GM21360 (cell line): ENCODE measurements at regions not wholly inside any gene's neighbourhood (a gene's known extent, or its start where the extent isn't known, plus 50 kb on each side); places are given as distances from the start of the nearest gene placed in this dataset.

Source experiments
- ATAC-seq: cut with Tn5 transposase; IDR thresholded peaks from one replicate; pipeline ENCODE4 v1.9.1; 2021; ENCODE audit warnings: mild to moderate bottlenecking, moderate library complexity; ENCODE audit not compliant: unreplicated experiment

GRCh38 chr1:60753036-60753900, 329.1 kb upstream of the NFIA start:
- ATAC-seq: no peak

GRCh38 chr1:60751306-60751705, 331.1 kb upstream of the NFIA start:
- no peak for ATAC-seq

GRCh38 chr1:60747353-60747752, 335.0 kb upstream of the NFIA start:
- no peak for ATAC-seq

DNA sequence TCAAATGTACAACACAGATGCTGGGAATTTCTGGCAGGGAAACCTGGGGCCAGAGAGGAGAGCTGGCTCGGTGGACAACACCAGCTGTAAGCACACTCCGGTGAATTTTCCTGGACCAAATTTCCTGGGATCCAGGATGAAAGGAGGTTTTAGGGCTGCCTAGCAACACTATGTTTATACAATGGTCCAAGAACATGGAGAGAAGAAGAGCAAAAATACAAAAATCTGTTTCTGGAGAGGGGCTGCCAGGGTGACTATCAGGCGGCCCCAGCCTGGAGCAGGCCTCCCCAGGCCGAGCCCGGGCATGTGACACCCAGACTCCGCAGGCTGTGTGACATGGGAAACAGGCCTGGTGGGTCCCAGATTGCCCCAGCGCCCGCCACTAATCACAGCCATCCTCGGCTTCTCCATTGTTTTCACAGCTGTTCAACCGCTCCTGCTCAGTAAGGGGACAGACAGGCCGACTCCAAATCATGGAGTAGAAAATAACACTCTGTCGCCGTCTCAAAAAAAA, 336.0 kb upstream of the NFIA start:
- no peak for ATAC-seq

- no peak for ATAC-seq
Observed at GRCh38 chr1:60745484-60745883, 336.9 kb upstream of the NFIA start.

GRCh38 chr1:60742339-60742738, 340.0 kb upstream of the NFIA start:
- no peak for ATAC-seq

DNA sequence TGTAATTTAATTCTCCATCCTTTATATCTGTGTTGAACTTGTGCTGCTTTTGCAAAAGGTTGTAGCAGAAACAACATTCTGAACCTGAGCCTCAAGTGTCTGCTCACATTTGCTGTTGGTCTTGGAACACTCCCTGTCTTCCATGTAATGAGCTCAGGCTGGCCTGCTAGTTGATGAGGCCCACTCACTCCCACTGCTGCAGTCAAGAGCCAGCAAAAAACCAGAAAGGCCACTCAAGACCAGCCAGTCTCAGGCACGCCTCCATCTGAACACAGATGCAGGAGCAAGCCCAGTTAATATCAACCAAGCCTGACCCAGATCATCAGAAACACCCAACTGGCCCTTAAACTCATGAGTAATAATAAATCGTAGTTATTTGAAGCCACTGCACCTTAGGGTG, 342.2 kb upstream of the NFIA start:
- ATAC-seq: no peak

DNA sequence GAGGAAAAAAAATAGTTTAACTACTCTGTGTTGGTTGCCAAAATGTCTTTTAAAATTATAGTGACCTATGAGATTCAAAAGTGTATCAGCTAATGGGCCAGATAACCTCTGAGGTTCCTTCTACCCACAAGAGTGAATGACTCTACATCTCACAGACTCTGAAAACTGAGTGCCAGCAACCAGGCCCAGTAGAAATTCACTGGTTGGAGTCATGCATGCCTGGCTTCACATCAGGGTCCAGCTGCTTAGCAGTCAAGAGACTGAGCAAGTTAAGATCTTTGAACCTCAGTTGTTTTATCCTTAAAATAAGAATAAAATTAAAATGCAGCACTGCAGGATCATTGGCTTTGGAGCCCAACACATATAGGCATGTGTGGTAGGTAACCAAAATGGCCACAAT, 342.6 kb upstream of the NFIA start:
- no peak for ATAC-seq

GRCh38 chr1:60732977-60733401, 349.4 kb upstream of the NFIA start:
- no peak for ATAC-seq

- ATAC-seq: no peak
Observed at GRCh38 chr1:60731321-60731720, 351.0 kb upstream of the NFIA start.

GRCh38 chr1:60727552-60727951, 354.8 kb upstream of the NFIA start:
- no peak for ATAC-seq

- ATAC-seq: no peak
Observed at GRCh38 chr1:60716472-60716871, 365.9 kb upstream of the NFIA start.

GRCh38 chr1:60715970-60716369, 366.4 kb upstream of the NFIA start:
- ATAC-seq: no peak

- ATAC-seq: no peak
Observed at GRCh38 chr1:60709426-60709825, 372.9 kb upstream of the NFIA start.

DNA sequence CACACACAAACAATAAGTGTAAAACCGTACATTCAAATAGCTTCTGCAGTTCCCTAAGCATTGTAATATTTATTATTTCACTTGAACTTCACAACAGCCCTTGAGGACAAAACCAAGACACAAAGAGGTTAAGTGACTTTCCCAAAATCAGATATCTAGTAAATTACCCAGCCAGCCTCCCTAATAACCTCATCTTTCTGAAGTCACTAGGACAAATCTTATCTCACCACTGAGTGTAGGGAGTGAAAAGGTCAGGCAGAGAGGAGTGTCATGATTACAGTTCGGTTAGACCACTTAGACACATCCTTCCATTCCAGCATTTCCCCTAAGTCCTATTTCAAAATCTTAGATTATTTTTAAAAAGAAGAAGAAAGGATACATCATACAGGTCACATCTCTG, 377.3 kb upstream of the NFIA start:
- no peak for ATAC-seq

DNA sequence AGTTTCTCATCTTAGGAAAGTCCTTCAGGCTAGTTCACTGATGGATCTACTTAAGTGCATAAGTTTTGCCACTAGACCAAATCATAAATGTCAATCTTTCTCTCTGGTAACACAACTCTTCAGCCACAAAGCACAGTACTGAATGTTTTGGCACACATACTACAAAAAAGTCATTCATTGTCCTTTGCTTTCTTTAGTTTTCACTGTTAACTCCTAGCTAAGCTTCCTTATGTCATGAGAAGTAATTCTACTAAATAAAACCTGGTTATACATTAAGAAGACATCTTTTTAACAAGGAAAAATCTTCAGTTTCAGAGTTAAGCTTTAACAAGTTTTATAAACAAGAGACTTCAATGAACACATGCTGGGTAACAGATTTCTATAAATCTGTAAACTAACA, 379.2 kb upstream of the NFIA start:
- ATAC-seq: no peak

DNA sequence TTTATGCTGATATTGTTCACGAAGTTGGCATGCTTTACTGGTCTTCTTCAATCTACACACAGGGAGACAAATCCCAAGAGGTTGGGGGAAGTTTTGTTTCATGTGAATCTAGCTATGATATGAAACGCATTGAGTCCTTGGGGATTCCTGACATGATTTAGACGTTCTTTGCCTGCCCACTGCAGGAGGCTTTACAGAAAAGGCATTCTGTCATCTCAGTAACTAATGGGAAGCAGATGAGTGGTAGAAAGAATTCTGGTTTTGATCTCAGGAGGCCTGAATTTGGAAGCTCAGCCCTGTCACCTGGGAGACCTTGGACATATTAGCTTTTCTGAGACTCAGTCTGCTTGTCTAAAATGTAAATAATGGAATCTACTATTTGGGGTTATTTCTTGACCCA, 383.0 kb upstream of the NFIA start:
- ATAC-seq: no peak

DNA sequence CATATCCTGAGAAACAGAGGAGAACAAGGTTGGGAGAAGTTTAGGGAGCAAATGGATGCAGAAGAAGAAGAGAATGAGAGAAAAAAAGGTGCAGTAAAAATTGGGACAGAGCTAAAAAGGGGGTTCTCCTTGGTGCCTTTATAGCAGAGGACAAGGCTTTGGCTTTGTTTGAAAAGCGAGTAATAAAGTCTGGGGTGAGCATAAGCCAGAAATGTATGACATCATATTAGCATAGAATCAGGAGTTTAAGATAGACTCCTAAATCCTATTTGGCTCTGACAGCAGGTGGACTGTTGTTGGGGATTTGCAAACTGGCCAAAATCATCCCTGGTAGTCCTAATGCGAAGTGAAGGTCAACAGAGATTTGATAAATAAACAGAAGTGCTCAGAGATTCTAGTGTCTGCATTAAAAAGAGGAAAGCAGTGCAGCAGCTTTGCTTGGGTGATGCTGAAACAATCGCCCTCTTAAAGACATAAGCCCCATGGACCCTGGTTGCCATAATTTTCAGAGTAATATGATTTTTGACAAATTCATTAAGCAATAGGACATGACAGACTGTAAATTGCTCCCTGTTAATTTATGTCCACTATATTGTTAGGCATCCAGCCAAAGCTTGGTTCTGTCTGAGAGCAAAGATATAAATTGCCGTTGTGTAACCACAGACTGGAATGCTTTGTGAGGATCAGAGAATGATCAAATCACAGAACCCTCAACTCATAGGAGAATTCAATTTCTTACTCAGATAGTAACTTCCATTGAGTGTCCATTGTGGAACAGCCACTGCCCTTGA, 385.0 kb upstream of the NFIA start:
- no peak for ATAC-seq

- no peak for ATAC-seq
Observed at GRCh38 chr1:60696512-60696911, 385.8 kb upstream of the NFIA start.

GRCh38 chr1:60695716-60696171, 386.6 kb upstream of the NFIA start:
- ATAC-seq: no peak

GRCh38 chr1:60694980-60695379, 387.4 kb upstream of the NFIA start:
- no peak for ATAC-seq

GRCh38 chr1:60692031-60692430, 390.3 kb upstream of the NFIA start:
- no peak for ATAC-seq
